Uterus (tissue), 3 donors: ENCODE measurements at regions not wholly inside any gene's neighbourhood (a gene's known extent, or its start where the extent isn't known, plus 50 kb on each side); places are given as distances from the start of the nearest gene placed in this dataset.

Experiments
- DNase-seq, 2 donors: peaks; one replicate each; pipeline ENCODE4 v3.0.0-alpha.2; 2019 to 2020
- H3K27ac ChIP-seq, 2 donors: fragments of 200-600 bp; sonication (generic); 1 replicate in 1 of 2; 2 replicates in 1 of 2; pipeline ENCODE4 v1.5.1; 2016 to 2018
- H3K27me3 ChIP-seq, 2 donors: fragments of 200-600 bp; sonication (generic); one replicate each; pipeline ENCODE4 v1.5.1; 2018 to 2019; ENCODE audit warnings: control low read depth in 1 of 2
- H3K36me3 ChIP-seq, 2 donors: fragments of 200-600 bp; sonication (generic); one replicate each; pipeline ENCODE4 v1.5.1; 2019; ENCODE audit warnings: control low read depth in 1 of 2
- H3K4me1 ChIP-seq, 2 donors: fragments of 200-600 bp; sonication (generic); one replicate each; pipeline ENCODE4 v1.5.1; 2018 to 2019; ENCODE audit warnings: control low read depth in 1 of 2
- H3K4me3 ChIP-seq, 2 donors: fragments of 200-600 bp; sonication (generic); 1 replicate in 1 of 2; 2 replicates in 1 of 2; pipeline ENCODE4 v1.5.1; 2018 to 2019; ENCODE audit warnings: mild to moderate bottlenecking in 1 of 2
- H3K9me3 ChIP-seq, 2 donors: fragments of 200-600 bp; sonication (generic); one replicate each; pipeline ENCODE4 v1.5.1; 2019; ENCODE audit warnings: control low read depth in 1 of 2
- CTCF ChIP-seq, 4 experiments: fragments of 200-600 bp in 2 of 4; fragments of 450-650 bp in 2 of 4; sonication (generic) in 2 of 4; IDR thresholded peaks; one replicate each; pipeline ENCODE4 v1.5.1; 2016 to 2019; ENCODE audit warnings: antibody characterized with exemption in 4 of 4, mild to moderate bottlenecking in 2 of 4, moderate library complexity in 1 of 4
- POLR2A ChIP-seq, 2 donors: fragments of 450-650 bp; IDR thresholded peaks; one replicate each; pipeline ENCODE4 v1.6.1; 2016; ENCODE audit warnings: antibody characterized with exemption in 2 of 2, mild to moderate bottlenecking in 1 of 2, moderate library complexity in 1 of 2
- intact Hi-C: fragments of 100-400 bp; cut with DNase I; formaldehyde crosslinking; loops from one replicate; pipeline ENCODE4 v1.15.1; 2023; ENCODE audit warnings: low total_unique reads
- donor health status: DM: yes; HTN: yes; CAD: no.

- no peaks in the 10 kb centered on the region for H3K9me3 ChIP-seq
- no peak overlapping the region for H3K4me3 ChIP-seq
- H3K4me1 ChIP-seq, result no peaks in the 10 kb centered on the region
- intact Hi-C loops, result no loop called here
- H3K27me3 ChIP-seq, result no peaks in the 10 kb centered on the region
- H3K27ac ChIP-seq, result no peak overlapping the region
- H3K36me3 ChIP-seq, result no peaks in the 10 kb centered on the region
- DNase-seq, result no peak
- TF ChIP-seq CTCF (IDR thresholded peaks at IDR 0.05) (no peak), POLR2A (IDR thresholded peaks at IDR 0.05) (no peak)
These were observed 180.7 kb upstream of the DDHD1 start for GRCh38 chr14:53333809-53334208.

DNA sequence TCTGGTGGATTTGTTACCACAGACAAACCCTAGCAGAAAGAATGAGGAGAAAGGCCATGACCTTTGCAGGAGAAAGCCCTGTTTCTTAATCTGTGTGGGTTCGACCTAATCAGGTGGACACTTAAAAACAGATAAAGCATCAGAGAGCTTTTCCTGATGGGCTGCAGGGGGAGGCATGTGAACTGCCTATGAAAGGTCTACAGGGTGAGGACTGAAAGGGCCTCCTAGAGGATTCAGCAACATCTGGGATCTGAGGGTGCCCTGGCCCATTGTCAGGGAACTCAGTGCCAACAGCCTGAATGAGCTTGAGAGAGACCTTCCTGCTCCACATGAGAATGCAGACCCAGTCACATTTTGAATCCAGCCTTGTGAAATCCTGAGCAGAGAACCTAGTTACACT, 178.8 kb upstream of the DDHD1 start:
- Histone ChIP-seq H3K27ac (no peak overlapping the region), H3K9me3 (no peaks in the 10 kb centered on the region), H3K36me3 (no peaks in the 10 kb centered on the region), H3K27me3 (no peaks in the 10 kb centered on the region), H3K4me1 (no peaks in the 10 kb centered on the region), H3K4me3 (no peak overlapping the region)
- no peak for DNase-seq
- TF ChIP-seq POLR2A (IDR thresholded peaks at IDR 0.05) (no peak), CTCF (IDR thresholded peaks at IDR 0.05) (no peak)
- intact Hi-C loops, result no loop called here

DNA sequence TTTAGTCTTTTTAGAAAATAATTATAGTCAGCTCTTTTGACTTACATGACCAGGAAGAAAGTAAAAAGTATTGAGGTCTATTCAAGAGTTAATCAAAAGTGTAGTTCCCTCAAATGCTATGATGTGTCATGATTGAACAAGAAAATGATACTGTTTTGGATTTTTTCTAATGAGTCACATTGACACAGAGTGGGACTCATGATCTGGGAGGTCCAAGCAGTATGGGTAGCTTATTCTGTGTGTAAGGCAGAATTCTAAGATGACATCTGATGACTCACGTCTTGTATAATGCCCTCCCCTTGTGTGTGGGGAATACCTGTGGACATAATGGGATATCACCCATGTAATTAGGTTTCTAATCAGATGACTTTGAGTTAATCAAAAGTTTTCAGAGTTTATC, 178.1 kb upstream of the DDHD1 start:
- intact Hi-C loops, result no loop called here
- no peaks in the 10 kb centered on the region for H3K27me3 ChIP-seq
- no peaks in the 10 kb centered on the region for H3K4me1 ChIP-seq
- no peak overlapping the region for H3K4me3 ChIP-seq
- no peak for DNase-seq
- no peaks in the 10 kb centered on the region for H3K36me3 ChIP-seq
- H3K27ac ChIP-seq, result no peak overlapping the region
- TF ChIP-seq CTCF (IDR thresholded peaks at IDR 0.05), result no peak
- TF ChIP-seq POLR2A (IDR thresholded peaks at IDR 0.05), result no peak
- no peaks in the 10 kb centered on the region for H3K9me3 ChIP-seq

DNA sequence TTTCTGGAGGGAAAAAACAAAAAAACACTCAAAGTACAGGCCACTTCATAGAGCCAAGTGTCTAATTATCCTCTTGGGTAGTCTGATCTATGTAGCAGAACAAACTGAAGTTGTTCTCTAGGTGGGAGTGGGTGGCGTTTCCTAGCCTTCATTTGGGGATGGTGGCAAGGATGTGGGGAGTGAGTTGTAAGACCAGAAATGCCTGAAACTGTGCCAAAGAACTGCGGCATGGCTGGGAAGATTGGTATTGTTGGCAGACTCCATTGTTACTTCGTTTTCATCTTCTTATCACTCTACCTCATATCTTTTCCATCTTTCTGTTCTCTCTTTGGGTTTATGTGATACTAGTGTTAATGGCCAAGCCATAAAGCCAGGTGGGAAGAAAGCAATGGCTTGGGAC, 177.3 kb upstream of the DDHD1 start:
- Histone ChIP-seq H3K4me3 (no peak overlapping the region), H3K27ac (no peak overlapping the region)

GRCh38 chr14:53328841-53329240, 175.7 kb upstream of the DDHD1 start:
- intact Hi-C loops, result no loop called here
- no peak for DNase-seq

More for the DNA sequence above, 177.3 kb upstream of the DDHD1 start:
- H3K36me3 ChIP-seq, result no peaks in the 10 kb centered on the region
- no peak for DNase-seq
- no peaks in the 10 kb centered on the region for H3K27me3 ChIP-seq
- intact Hi-C loops, result no loop called here
- H3K4me1 ChIP-seq, result no peaks in the 10 kb centered on the region
- TF ChIP-seq POLR2A (IDR thresholded peaks at IDR 0.05), result no peak
- no peak for TF ChIP-seq CTCF (IDR thresholded peaks at IDR 0.05)
- H3K9me3 ChIP-seq, result no peaks in the 10 kb centered on the region

More at GRCh38 chr14:53328841-53329240, 175.7 kb upstream of the DDHD1 start:
- Histone ChIP-seq H3K36me3 (no peaks in the 10 kb centered on the region), H3K4me1 (no peaks in the 10 kb centered on the region), H3K9me3 (no peaks in the 10 kb centered on the region), H3K27ac (peak overlapping the region; percentile 15 to 25), H3K27me3 (no peaks in the 10 kb centered on the region), H3K4me3 (no peak overlapping the region)
- TF ChIP-seq POLR2A (IDR thresholded peaks at IDR 0.05) (no peak), CTCF (IDR thresholded peaks at IDR 0.05) (no peak)
